ENCODE measurements at regions not wholly inside any gene's neighbourhood (a gene's known extent, or its start where the extent isn't known, plus 50 kb on each side); places are given as distances from the start of the nearest gene placed in this dataset.
"Not testable (repeated sequence)": the region's sequence is repeated elsewhere in the genome, so short reads cannot be mapped to it uniquely, and the experiment has no call there.

- FAIRE-seq (no peak), DNase-seq (ENCODE audit: low spot score) (no peak)
These were observed 60.5 kb downstream of the DSEL start for GRCh38 chr18:67455890-67456501.

GRCh38 chr18:67453901-67454300 lies 62.6 kb downstream of the DSEL start:
- FAIRE-seq = no peak

DNA sequence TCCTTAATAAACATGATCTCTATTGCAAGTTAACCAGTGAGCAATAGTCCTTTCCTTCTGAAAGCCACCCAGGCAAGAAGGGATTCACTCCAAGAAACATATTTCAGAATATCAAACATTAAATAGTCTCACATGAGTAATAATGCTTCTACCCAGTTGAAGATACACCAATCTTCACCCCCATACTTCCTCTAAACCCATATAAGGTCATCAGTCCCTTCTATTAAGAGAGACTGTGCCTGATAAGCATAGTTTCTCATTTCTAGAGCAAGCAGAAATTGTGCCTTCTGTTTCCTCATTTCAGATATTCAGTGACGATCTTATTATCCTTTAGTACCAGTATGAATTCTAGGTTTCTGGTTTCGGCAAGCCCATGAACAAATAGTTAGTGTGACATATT lies 64.6 kb downstream of the DSEL start:
- DNase-seq (ENCODE audit: low spot score) (no peak), FAIRE-seq (no peak)

More at GRCh38 chr18:67453901-67454300, 62.6 kb downstream of the DSEL start:
- no peak for DNase-seq (ENCODE audit: low spot score)

- DNase-seq (ENCODE audit: low spot score) = not testable (repeated sequence)
These were observed 65.4 kb downstream of the DSEL start for GRCh38 chr18:67451101-67451500.

GRCh38 chr18:67433971-67434370 lies 82.5 kb downstream of the DSEL start:
- no peak for FAIRE-seq
- no peak for DNase-seq (ENCODE audit: low spot score)

More at GRCh38 chr18:67451101-67451500, 65.4 kb downstream of the DSEL start:
- not testable (repeated sequence) for FAIRE-seq

GRCh38 chr18:67432806-67433205 lies 83.7 kb downstream of the DSEL start:
- FAIRE-seq (no peak), DNase-seq (ENCODE audit: low spot score) (no peak)

DNA sequence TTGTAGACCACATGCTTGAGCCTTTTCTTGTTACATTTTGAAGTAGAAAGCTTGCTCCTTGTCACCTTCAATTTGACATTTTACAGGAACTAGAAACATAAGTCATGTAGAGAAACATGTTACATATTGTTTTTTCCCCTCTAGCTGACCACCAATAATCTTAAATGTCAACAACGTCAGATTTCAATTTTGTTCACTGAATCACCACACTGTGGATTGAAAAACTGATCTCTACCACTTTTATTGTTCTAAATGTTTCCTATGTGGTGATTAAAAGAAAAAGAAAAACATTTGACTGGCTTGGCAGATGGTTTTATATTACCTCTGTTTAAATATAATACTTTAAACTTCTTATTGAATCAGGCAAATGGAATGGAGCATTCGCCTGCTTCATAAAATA lies 87.7 kb downstream of the DSEL start:
- DNase-seq (ENCODE audit: low spot score) = no peak
- FAIRE-seq = no peak

- DNase-seq (ENCODE audit: low spot score) = no peak
- FAIRE-seq = no peak
These were observed 88.4 kb downstream of the DSEL start for GRCh38 chr18:67428158-67428557.

DNA sequence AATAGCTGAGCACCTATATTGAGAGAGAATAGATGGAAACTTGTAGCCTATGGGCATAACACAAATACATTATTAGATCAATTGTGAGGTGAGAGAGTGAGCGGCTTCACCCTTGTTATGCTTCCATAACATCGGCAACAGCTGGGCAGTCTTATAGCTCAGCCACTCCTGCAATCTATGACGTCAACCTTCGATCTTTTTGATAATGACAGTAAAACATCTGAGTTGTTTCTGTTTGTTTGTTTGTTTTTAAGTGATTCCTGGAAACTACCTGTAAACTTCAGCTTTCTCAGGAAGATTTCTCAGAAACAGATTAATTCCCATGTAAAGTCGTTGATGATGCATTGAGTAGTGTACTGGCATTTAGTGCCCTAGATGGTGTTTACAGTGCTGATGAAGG lies 90.0 kb downstream of the DSEL start:
- DNase-seq (ENCODE audit: low spot score) (no peak), FAIRE-seq (no peak)

DNA sequence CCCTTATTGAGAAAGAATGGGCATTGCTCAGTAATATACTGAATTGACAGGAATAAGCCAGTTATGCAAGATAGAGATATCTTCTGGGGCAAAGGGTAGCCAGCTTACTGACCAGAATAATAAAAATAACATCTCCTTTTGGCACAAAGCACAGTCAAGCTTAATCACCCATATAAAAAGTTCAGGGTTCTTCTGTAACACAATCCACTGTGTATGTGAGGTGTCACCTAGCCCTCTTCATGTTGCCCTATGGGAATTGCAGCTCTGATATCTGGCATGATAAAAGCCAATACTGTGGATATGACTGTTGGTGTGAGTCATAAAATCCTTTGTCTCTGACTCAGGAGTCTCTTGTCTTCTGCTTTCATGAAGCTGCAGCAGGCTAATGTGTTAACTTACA lies 90.8 kb downstream of the DSEL start:
- DNase-seq (ENCODE audit: low spot score) (peak; percentile 27), FAIRE-seq (no peak)

DNA sequence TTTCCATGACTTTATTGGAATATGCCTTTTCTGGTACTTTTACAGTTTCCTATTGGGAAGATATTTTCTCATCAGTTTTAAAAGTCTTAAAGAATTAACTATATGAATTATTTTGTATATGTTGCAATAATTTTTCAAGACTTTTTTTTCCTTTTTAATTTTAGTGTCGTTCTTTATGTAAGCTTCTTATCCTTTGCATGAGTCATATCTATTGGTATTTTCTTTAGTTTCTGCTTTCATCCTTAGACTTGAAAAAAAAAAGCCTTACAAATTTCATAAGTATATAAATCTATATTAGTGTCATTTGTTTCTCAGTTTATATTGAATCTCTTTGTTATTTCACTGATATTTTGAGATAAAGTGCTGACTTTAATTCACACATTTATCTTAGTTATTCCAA lies 94.9 kb downstream of the DSEL start:
- DNase-seq (ENCODE audit: low spot score) (no peak), FAIRE-seq (no peak)

GRCh38 chr18:67417864-67418523 lies 98.5 kb downstream of the DSEL start:
- no peak for FAIRE-seq

DNA sequence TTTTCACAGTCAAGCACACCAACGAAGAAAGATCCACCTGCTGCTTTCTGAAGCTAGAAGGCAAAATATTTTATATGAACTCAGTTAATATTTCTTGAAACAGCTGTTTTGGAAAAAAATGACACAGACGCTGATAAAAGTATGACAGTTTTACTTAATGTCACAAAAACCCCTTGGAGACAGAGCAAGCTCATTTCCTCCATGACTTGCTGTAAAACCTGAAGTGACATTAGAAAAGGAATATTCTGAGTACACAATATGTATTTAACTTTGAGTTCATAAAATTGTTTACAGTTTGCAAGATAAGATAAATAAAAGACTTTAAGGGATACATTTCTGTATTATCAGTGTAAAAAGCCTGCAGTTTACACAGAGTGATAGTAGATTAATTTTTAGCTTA lies 105.4 kb downstream of the DSEL start:
- DNase-seq (ENCODE audit: low spot score) (no peak), FAIRE-seq (no peak)

More at GRCh38 chr18:67417864-67418523, 98.5 kb downstream of the DSEL start:
- DNase-seq (ENCODE audit: low spot score) = peak; percentile 42

DNA sequence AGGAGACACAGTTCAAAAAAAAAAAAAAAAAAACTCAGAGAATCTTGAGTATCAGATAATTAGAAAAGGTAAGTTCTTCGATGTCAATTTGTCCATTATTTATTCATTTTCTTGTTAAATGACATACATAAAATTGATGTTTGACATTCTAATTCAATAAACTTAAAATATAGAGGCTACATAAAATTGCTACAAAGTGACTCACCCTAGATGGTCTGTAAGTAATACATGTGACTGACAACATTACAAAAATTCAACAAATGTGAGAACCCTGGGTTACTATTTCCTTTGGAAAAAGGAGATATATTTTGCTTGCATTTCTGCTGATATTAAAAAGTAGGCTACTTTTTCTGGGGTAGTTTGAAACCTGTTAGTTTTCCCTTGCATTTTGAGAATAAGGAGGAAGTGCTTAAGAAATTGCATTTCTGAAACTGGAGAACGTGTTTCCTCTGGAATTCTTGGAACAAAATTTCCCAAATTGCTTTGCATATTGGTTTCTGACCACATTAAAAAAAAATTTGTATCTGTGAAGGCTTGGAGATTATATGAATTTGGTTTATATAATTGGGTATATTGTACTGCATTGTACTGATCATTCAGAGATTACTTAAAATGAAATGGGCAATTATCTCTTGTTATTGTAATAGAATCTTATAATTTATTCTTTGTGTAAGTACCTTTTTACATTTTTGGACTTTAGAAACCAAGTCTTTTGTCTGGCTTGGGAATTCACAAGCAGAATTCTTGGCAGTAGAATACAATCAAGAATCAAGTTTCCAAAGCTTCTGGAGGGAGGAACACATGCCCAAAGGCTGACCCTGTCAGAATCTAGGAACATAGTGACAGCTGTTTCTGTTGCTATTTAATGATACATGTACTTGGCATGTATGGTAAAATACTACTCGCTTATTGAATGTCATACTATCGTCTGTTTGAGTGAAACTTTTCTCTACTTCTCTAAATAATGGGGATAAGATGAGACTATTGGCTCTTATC lies 106.1 kb downstream of the DSEL start:
- FAIRE-seq (no peak), DNase-seq (ENCODE audit: low spot score) (no peak)

DNA sequence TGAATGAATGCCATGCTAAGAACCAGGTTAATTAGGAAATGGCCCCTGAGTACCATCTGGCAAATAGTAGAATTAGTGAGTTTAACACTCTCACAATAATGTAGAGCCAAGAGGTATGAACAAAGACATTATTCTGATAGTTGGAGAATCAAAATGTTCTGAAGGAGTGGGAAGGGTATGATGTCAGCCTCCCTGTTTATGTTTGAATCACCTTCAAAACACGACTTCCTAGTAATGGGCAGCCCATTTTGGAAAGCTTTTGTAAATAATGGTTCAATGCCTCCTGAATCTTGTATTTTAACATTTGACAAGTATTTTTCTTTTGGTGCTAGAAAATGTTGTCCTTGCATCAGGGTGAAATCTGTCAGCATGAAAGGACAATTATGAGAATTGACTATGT lies 108.3 kb downstream of the DSEL start:
- FAIRE-seq = no peak
- DNase-seq (ENCODE audit: low spot score) = no peak

- DNase-seq (ENCODE audit: low spot score) (no peak), FAIRE-seq (no peak)
These were observed 109.8 kb downstream of the DSEL start for GRCh38 chr18:67406714-67407113.

- DNase-seq (ENCODE audit: low spot score) = no peak
- FAIRE-seq = no peak
These were observed 114.0 kb downstream of the DSEL start for GRCh38 chr18:67402543-67402942.

DNA sequence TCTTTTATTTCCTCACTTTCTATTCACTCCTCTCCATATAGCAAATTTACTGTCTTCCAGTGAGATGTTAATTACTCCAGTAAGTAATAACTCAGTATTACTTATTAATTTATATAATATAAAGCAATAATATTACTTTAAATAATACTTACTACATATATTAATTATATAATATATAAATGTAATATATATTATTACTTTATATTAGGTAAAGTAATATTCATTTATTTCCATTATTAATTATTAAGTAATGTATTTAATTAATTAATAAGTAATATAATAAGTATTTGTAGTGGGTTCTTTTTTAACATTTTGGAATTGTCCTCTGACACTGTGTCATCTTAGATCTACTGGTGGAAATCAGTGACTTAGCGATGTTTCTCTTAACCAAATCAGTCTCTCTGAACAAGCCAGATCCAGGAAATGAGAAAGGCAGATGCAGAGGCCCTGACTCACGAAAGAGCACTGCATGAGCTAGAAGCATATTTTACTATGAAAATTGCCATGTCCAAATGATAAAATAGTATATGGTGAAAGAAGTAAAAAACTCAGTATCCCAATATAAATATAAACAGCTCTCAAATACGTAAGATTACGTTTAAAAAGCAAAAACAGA lies 115.9 kb downstream of the DSEL start:
- no peak for FAIRE-seq
- DNase-seq (ENCODE audit: low spot score) = no peak

GRCh38 chr18:67386032-67386431 lies 130.5 kb downstream of the DSEL start:
- DNase-seq (ENCODE audit: low spot score) = no peak
- FAIRE-seq = no peak

DNA sequence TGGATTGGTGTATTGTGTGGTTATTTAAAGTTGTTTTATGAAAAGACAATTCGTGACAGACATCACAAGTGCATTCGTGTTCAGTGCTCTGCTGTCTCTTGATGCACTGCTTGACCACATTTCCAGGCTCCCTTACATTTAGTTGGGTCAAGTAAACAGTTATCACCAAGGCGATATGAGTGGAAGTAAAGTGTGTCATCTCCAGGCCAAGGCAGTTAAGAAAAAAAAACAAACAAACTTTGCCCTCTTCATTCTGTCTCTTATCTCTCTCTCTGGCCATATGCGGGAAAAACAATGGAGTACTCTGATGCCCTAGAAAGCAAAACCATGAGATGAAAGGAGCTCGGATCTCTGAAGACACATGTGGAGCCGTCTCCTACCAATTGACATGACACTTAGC lies 131.1 kb downstream of the DSEL start:
- DNase-seq (ENCODE audit: low spot score) = no peak
- FAIRE-seq = no peak

GRCh38 chr18:67384057-67384456 lies 132.5 kb downstream of the DSEL start:
- not testable (repeated sequence) for FAIRE-seq; DNase-seq (ENCODE audit: low spot score)

All from urothelium cell line (cell line).